GM12872 (cell line): ENCODE measurements at regions not wholly inside any gene's neighbourhood (a gene's known extent, or its start where the extent isn't known, plus 50 kb on each side); places are given as distances from the start of the nearest gene placed in this dataset.

ENCODE experiments used
- CTCF ChIP-seq: IDR thresholded peaks from 3 replicates; pipeline ENCODE4 v1.5.1; 2011; ENCODE audit warnings: low read depth, mild to moderate bottlenecking, low read length, moderate library complexity; ENCODE audit not compliant: insufficient read depth

- no peak for TF ChIP-seq CTCF
Measured at GRCh38 chr2:31813016-31813415, 197.8 kb downstream of the MEMO1 start.

GRCh38 chr2:31812051-31812798 lies 198.6 kb downstream of the MEMO1 start:
- TF ChIP-seq CTCF: no peak

GRCh38 chr2:31811482-31811881 lies 199.3 kb downstream of the MEMO1 start:
- no peak for TF ChIP-seq CTCF

GRCh38 chr2:31810200-31810917 lies 200.4 kb downstream of the MEMO1 start:
- TF ChIP-seq CTCF: no peak

GRCh38 chr2:31805688-31806087 lies 205.1 kb downstream of the MEMO1 start:
- no peak for TF ChIP-seq CTCF

- no peak for TF ChIP-seq CTCF
Measured at GRCh38 chr2:31802711-31803110, 208.1 kb downstream of the MEMO1 start.

GRCh38 chr2:31788273-31788672 lies 207.5 kb upstream of the SRD5A2 start:
- TF ChIP-seq CTCF: no peak
